ENCODE measurements at regions not wholly inside any gene's neighbourhood (a gene's known extent, or its start where the extent isn't known, plus 50 kb on each side); places are given as distances from the start of the nearest gene placed in this dataset.
"Not testable (repeated sequence)": the region's sequence is repeated elsewhere in the genome, so short reads cannot be mapped to it uniquely, and the experiment has no call there.

- TF ChIP-seq, protein P1, sequence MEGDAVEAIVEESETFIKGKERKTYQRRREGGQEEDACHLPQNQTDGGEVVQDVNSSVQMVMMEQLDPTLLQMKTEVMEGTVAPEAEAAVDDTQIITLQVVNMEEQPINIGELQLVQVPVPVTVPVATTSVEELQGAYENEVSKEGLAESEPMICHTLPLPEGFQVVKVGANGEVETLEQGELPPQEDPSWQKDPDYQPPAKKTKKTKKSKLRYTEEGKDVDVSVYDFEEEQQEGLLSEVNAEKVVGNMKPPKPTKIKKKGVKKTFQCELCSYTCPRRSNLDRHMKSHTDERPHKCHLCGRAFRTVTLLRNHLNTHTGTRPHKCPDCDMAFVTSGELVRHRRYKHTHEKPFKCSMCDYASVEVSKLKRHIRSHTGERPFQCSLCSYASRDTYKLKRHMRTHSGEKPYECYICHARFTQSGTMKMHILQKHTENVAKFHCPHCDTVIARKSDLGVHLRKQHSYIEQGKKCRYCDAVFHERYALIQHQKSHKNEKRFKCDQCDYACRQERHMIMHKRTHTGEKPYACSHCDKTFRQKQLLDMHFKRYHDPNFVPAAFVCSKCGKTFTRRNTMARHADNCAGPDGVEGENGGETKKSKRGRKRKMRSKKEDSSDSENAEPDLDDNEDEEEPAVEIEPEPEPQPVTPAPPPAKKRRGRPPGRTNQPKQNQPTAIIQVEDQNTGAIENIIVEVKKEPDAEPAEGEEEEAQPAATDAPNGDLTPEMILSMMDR (IDR thresholded peaks at IDR 0.05; ENCODE audit: low read depth, low read length, missing control alignments), result no peak
- DNase-seq (ENCODE audit: extremely low read depth, low read depth), result no peak
- no peak overlapping the region for H3K4me3 ChIP-seq (replicated peaks; ENCODE audit: low read depth, low read length)
These were observed 378.2 kb upstream of the MAOA start for GRCh38 chrX:43277879-43278278.

DNA sequence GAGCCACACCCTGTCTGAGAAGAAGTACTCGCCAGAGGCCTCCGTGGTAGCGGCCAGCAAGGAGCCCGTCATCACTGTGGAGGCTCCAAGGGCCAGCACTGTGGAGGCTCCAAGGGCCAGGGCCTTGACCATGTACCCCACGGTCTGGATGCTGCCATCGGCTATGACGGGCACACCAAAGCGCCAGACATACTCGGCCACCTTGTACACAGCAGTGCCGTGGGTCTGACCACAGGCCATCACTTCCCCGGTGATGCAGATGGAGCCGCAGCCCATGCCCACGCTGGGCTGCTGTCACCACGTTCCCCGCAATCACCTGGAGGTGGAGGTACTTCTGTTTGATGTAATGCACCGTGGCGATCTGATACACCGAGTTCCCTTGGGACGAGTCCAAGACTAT is 377.7 kb upstream of the MAOA start:
- TF ChIP-seq, protein P1 (IDR thresholded peaks at IDR 0.05; ENCODE audit: low read depth, low read length, missing control alignments), result no peak
- H3K4me3 ChIP-seq (replicated peaks; ENCODE audit: low read depth, low read length), result no peak overlapping the region
- DNase-seq (ENCODE audit: extremely low read depth, low read depth), result no peak

DNA sequence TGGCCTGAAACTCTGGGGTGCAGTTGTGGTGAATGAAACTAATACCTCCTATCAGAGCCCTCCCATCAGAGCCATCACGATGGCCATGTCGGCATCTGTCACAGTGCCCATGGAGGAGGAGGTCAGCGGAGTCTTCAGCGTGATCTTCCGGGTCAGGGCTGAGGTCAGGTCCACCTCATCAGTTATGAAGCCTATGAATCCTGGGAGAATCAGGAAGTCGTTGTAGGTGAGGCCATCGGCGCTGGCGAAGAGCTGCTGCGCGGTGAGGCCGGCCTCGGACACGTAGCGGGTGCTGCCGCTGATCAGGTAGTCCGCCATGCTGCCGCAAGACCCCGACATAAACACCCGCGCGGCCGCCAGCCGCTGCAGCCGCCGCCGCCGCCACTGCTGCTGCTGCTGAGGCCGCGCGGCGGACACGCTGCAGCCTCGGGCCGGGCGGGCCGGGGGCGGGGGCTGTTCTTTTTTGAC is 376.7 kb upstream of the MAOA start:
- DNase-seq (ENCODE audit: extremely low read depth, low read depth), result no peak
- no peak overlapping the region for H3K4me3 ChIP-seq (replicated peaks; ENCODE audit: low read depth, low read length)
- TF ChIP-seq, protein P1 (IDR thresholded peaks at IDR 0.05; ENCODE audit: low read depth, low read length, missing control alignments), result no peak

DNA sequence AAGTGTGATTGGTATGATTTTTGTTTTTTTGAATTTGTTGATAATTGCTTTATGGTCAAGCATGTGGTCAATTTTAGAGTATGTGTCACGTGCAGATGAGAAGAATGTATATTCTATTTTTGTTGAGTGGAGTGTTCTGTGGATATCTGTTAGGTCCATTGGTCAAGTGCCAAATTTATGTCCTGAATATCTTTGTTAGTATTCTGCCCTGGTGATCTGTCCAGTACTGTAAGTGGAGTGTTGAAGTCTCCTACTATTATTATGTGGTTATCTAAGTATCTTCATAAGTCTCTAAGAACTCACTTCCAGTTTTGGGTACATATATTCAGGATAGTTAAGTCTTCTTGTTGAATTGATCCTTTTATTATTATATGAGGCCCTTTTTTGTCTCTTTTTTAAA is 372.9 kb upstream of the MAOA start:
- no peak for DNase-seq (ENCODE audit: extremely low read depth, low read depth)
- H3K4me3 ChIP-seq (replicated peaks; ENCODE audit: low read depth, low read length), result no peak overlapping the region
- TF ChIP-seq, protein P1 (IDR thresholded peaks at IDR 0.05; ENCODE audit: low read depth, low read length, missing control alignments), result no peak

GRCh38 chrX:43311625-43312024 is 344.5 kb upstream of the MAOA start:
- not testable (repeated sequence) for H3K4me3 ChIP-seq (replicated peaks; ENCODE audit: low read depth, low read length); DNase-seq (ENCODE audit: extremely low read depth, low read depth)

DNA sequence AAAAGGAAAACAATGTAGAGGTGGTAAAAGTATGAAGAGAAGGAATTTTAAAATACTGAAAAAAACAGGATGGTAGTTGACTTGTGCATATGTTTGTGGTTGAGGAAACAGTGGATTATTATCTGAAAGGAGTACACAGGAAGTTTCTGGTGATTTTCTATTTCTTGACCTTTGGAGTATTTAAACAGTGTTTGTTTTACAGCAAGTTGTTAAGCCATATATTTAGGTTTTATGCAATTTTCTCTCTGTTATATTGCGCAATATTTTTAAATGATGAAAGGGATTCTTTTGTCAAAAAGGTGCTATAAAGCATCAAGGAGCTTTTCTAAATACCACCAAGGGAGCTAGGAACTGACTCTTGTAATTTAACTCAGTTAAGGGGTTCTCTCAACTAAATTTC is 343.1 kb upstream of the MAOA start:
- H3K4me3 ChIP-seq (replicated peaks; ENCODE audit: low read depth, low read length), result no peak overlapping the region
- TF ChIP-seq, protein P1 (IDR thresholded peaks at IDR 0.05; ENCODE audit: low read depth, low read length, missing control alignments), result no peak
- DNase-seq (ENCODE audit: extremely low read depth, low read depth), result no peak

- no peak overlapping the region for H3K4me3 ChIP-seq (replicated peaks; ENCODE audit: low read depth, low read length)
- no peak for DNase-seq (ENCODE audit: extremely low read depth, low read depth)
- TF ChIP-seq, protein P1 (IDR thresholded peaks at IDR 0.05; ENCODE audit: low read depth, low read length, missing control alignments), result no peak
These were observed 341.6 kb upstream of the MAOA start for GRCh38 chrX:43314525-43314924.

Data from HFF-Myc (cell line).